Vagina (tissue), 2 donors: ENCODE measurements at regions not wholly inside any gene's neighbourhood (a gene's known extent, or its start where the extent isn't known, plus 50 kb on each side); places are given as distances from the start of the nearest gene placed in this dataset.

Source experiments
- DNase-seq, 2 donors: peaks; one replicate each; pipeline ENCODE4 v3.0.0-alpha.2; 2017; ENCODE audit errors: extremely low spot score in 2 of 2
- H3K27ac ChIP-seq: fragments of 200-600 bp; sonication (generic); one replicate; pipeline ENCODE4 v1.5.1; 2019
- H3K27me3 ChIP-seq: fragments of 200-600 bp; sonication (generic); one replicate; pipeline ENCODE4 v1.5.1; 2019
- H3K36me3 ChIP-seq, 2 donors: fragments of 200-600 bp; sonication (generic); one replicate each; pipeline ENCODE4 v1.5.1; 2017 to 2019
- H3K4me1 ChIP-seq: fragments of 200-600 bp; sonication (generic); one replicate; pipeline ENCODE4 v1.5.1; 2019
- H3K4me3 ChIP-seq, 2 donors: fragments of 200-600 bp; sonication (generic); 1 replicate in 1 of 2; 2 replicates in 1 of 2; pipeline ENCODE4 v1.5.1; 2016 to 2019
- H3K9me3 ChIP-seq: fragments of 200-600 bp; sonication (generic); one replicate; pipeline ENCODE4 v1.5.1; 2019
- CTCF ChIP-seq, 3 experiments: fragments of 450-650 bp in 2 of 3; fragments of 200-600 bp in 1 of 3; sonication (generic) in 1 of 3; IDR thresholded peaks; one replicate each; pipeline ENCODE4 v1.5.1; 2017 to 2019; ENCODE audit warnings: antibody characterized with exemption in 3 of 3, mild to moderate bottlenecking in 2 of 3, moderate library complexity in 2 of 3
- POLR2A ChIP-seq, 2 donors: fragments of 450-650 bp; IDR thresholded peaks; one replicate each; pipeline ENCODE4 v1.6.1; 2017; ENCODE audit warnings: antibody characterized with exemption in 2 of 2, mild to moderate bottlenecking in 2 of 2, moderate library complexity in 2 of 2
- POLR2AphosphoS5 ChIP-seq, 2 donors: sonication (generic); formaldehyde crosslinking; IDR thresholded peaks; one replicate each; pipeline ENCODE4 v1.9.0; 2017; ENCODE audit warnings: antibody characterized with exemption in 2 of 2, mild to moderate bottlenecking in 2 of 2, low read depth in 1 of 2; ENCODE audit not compliant: insufficient read depth in 1 of 2
- intact Hi-C: fragments of 100-400 bp; cut with DNase I; formaldehyde crosslinking; loops from one replicate; pipeline ENCODE4 v1.15.1; 2023

GRCh38 chr1:166258017-166258416 is 91.2 kb upstream of the FAM78B start:
- no peak for TF ChIP-seq CTCF (IDR thresholded peaks at IDR 0.05)
- no peak for TF ChIP-seq POLR2A (IDR thresholded peaks at IDR 0.05)
- no peak for TF ChIP-seq POLR2AphosphoS5 (IDR thresholded peaks at IDR 0.05; ENCODE audit: insufficient read depth in 1 of 2, low read depth in 1 of 2)
- Histone ChIP-seq H3K4me1 (no peaks in the 10 kb centered on the region), H3K36me3 (no peaks in the 10 kb centered on the region), H3K27me3 (no peaks in the 10 kb centered on the region), H3K27ac (no peak overlapping the region), H3K9me3 (peaks cover 4% of the 10 kb centered on the region), H3K4me3 (no peak overlapping the region)
- DNase-seq, result no peak
- intact Hi-C loops, result no loop called here

- H3K4me3 ChIP-seq, result no peak overlapping the region
- intact Hi-C loops, result no loop called here
- H3K27me3 ChIP-seq, result no peaks in the 10 kb centered on the region
- DNase-seq, result no peak
- no peaks in the 10 kb centered on the region for H3K4me1 ChIP-seq
- TF ChIP-seq POLR2AphosphoS5 (IDR thresholded peaks at IDR 0.05; ENCODE audit: insufficient read depth in 1 of 2, low read depth in 1 of 2), result no peak
- no peak for TF ChIP-seq POLR2A (IDR thresholded peaks at IDR 0.05)
- H3K27ac ChIP-seq, result no peak overlapping the region
- H3K36me3 ChIP-seq, result no peaks in the 10 kb centered on the region
- no peaks in the 10 kb centered on the region for H3K9me3 ChIP-seq
Observed at GRCh38 chr1:166261511-166261910, 94.7 kb upstream of the FAM78B start.

GRCh38 chr1:166270476-166271150 is 103.8 kb upstream of the FAM78B start:
- H3K4me1 ChIP-seq, result no peaks in the 10 kb centered on the region
- no peaks in the 10 kb centered on the region for H3K27me3 ChIP-seq
- no peak for DNase-seq
- no peak overlapping the region for H3K4me3 ChIP-seq
- H3K9me3 ChIP-seq, result no peaks in the 10 kb centered on the region
- no peaks in the 10 kb centered on the region for H3K36me3 ChIP-seq
- intact Hi-C loops, result no loop called here
- TF ChIP-seq CTCF (IDR thresholded peaks at IDR 0.05) (no peak), POLR2A (IDR thresholded peaks at IDR 0.05) (no peak), POLR2AphosphoS5 (IDR thresholded peaks at IDR 0.05; ENCODE audit: insufficient read depth in 1 of 2, low read depth in 1 of 2) (no peak)
- no peak overlapping the region for H3K27ac ChIP-seq

GRCh38 chr1:166271151-166271538 is 104.3 kb upstream of the FAM78B start:
- no peaks in the 10 kb centered on the region for H3K36me3 ChIP-seq
- H3K4me1 ChIP-seq, result no peaks in the 10 kb centered on the region
- TF ChIP-seq CTCF (IDR thresholded peaks at IDR 0.05), result no peak
- no peak for TF ChIP-seq POLR2AphosphoS5 (IDR thresholded peaks at IDR 0.05; ENCODE audit: insufficient read depth in 1 of 2, low read depth in 1 of 2)
- TF ChIP-seq POLR2A (IDR thresholded peaks at IDR 0.05), result no peak
- no peak overlapping the region for H3K4me3 ChIP-seq
- H3K9me3 ChIP-seq, result no peaks in the 10 kb centered on the region
- no peaks in the 10 kb centered on the region for H3K27me3 ChIP-seq
- no peak for DNase-seq
- no peak overlapping the region for H3K27ac ChIP-seq
- intact Hi-C loops, result no loop called here

- DNase-seq, result no peak
- Histone ChIP-seq H3K4me3 (no peak overlapping the region), H3K9me3 (no peaks in the 10 kb centered on the region), H3K27me3 (no peaks in the 10 kb centered on the region), H3K36me3 (no peaks in the 10 kb centered on the region), H3K4me1 (no peaks in the 10 kb centered on the region), H3K27ac (no peak overlapping the region)
- intact Hi-C loops, result no loop called here
- TF ChIP-seq CTCF (IDR thresholded peaks at IDR 0.05), result no peak
- no peak for TF ChIP-seq POLR2AphosphoS5 (IDR thresholded peaks at IDR 0.05; ENCODE audit: insufficient read depth in 1 of 2, low read depth in 1 of 2)
- TF ChIP-seq POLR2A (IDR thresholded peaks at IDR 0.05), result no peak
Observed at GRCh38 chr1:166272155-166272554, 105.4 kb upstream of the FAM78B start.
